GM21447 (cell line): ENCODE measurements at regions not wholly inside any gene's neighbourhood (a gene's known extent, or its start where the extent isn't known, plus 50 kb on each side); places are given as distances from the start of the nearest gene placed in this dataset.
"Not testable (repeated sequence)": the region's sequence is repeated elsewhere in the genome, so short reads cannot be mapped to it uniquely, and the experiment has no call there.

Experiments used
- ATAC-seq: cut with Tn5 transposase; IDR thresholded peaks from one replicate; pipeline ENCODE4 v1.9.1; 2021; ENCODE audit not compliant: unreplicated experiment

DNA sequence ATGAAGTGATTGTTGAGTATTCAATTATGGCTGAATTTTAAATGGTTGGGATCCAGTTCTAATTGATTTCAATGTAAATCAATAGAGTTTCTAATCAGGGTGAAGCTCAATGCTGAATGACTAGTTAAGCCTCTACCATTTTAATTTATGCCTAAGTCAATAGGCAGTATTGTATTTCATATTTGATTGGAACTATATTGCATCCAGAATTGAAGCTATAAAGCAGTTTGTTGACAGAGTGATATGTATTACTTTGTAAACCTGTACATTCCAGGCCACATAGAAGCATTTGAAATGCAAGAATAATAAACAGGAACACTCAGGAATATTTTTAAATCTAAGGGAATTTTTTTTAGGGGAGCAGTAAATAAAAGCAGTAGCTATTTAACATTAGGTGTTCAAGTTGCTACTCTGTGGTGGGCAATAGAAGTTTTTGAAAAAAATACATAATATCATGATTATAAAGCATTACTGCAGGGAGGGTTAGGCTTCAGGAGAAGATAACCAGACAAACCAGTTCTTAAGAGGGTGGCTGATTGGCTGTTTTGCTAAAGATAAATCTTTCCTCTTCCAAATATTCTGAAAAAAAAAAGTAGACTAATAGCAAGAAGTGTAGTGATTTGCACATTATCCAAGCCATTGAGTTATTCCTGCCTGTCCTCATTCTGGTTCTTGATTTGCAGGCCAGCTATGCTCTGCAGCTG lies 492.0 kb upstream of the MEF2C start:
- ATAC-seq, result no peak

DNA sequence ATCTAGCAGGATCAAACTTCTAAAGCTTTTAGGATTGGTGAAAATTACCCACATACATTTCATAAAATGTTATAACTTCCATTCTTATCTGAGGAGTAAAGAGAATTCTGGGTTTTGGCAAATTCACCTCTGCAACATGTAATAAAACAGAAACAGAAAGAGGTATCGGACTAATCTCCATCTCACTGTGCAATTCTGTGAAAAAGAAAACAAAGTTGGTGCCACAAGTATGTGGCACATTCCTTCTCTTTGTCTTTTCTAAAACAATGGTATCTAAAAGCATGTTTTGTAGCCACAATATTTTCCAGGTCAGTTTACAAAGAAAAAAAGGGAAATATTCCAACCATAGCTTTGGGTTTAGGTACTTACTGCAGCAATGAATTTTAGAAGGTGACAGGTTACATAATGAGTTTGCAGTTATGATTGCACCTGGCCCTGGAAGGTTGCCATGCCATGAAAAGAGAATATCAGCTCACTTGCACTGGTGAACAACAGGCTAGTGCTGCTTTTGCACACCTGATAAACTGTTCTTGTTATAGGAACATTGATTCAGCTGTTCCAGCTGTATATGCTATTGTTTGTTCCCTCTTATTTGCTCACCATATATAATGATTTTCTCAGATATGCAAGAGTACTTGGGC lies 491.3 kb upstream of the MEF2C start:
- peak; percentile 49 for ATAC-seq

DNA sequence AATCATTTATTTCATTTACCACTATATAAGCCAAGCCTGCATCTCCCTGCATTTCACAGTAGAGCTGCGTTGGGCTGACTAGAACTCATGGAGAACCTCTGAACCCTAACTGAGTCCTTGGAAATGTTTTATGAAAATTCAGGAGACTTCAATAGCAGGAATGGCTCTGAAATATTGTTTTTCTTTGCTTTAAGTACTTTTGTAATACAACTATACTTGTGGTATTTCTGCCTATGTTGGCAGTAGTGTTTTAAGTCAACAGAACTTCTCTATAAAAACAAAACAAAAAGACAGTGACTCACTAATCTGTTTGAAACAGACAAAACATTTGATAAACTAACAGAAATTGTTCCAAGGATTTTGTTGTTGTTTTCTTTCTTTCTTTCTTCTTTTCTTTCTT lies 489.2 kb upstream of the MEF2C start:
- no peak for ATAC-seq

DNA sequence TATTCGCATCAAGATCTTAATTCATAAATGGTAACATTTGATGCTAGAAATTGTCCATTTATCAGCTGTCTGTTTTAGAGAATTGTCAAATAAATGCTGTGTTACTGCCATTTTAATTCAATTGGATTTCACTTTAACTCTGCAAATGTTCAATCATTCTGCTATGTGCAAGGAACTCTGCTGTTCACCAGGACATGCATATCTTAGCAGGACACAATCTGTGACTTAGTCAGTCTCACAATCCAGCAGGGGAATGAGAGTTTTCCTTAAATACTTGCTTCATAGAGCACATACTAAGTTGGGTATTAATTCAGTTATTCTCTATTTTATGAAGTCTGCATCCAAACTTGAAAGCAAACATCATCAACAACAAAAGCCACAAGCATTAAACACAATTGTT lies 488.7 kb upstream of the MEF2C start:
- ATAC-seq, result no peak

DNA sequence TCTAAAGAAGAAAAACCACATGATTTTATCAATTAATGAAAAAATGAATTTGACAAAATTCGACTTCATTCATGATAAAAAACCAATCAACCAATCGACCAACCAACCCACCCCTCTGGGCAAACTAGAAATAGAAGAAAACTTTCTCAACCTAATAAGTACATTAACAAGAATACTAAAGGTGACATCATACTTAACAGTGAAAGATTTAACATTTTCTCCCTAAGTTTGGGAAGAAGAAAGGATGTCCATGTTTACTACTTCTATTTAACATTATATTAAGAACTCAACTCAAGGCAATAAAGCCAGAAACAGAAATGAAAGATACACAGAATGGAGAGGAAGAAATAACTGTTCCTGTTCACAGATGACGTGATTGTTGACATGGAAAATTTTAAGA lies 476.1 kb upstream of the MEF2C start:
- no peak for ATAC-seq

DNA sequence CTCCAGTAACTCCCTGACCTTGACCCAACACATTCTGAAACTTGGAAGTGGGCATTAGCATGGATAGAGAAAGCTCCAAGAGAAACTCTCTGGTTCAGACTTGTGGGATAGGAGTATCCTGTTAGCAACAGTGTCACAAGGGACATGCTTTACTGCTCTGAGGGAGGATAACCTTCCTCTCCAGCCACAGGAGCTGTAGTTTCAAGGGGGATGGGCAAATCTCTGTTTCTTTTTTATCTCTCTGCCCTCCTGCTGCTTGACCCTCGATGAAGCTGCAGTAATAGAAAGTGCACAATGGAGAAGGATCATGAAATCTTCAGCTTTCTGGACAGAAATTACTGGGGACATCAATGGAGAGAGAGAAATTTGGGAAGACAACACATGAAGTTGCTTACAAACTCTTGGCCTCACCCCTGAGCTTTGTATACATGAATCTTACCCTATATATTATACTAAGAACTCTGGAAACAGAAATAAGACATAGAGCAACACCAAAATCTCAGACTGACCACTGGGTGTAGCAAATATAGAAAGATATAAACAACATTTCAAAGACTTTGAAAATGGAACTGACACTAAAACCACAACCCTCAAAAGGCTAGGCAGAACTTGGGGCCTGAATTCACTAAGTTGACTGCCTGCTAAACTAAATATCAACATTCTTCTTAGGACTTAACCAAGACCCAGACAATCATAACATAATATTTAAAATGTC lies 471.0 kb upstream of the MEF2C start:
- peak; percentile 69 for ATAC-seq

DNA sequence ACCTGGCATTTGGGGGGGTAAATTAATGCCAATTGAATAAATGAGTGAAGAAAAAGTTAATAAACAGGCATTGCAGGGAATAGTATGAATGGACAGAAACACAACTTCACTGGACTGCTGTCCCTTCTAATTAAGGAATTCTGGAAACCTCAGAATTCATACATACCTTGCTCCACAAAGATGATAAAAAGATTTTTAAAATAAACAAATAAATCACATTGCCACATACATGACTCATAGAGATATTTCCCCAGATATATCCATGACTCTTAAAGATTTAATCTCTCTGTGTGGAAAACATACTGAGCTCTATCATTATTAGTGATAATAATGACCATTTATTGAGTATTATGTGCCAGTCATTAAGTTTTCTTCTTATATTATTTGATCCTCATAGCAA lies 469.0 kb upstream of the MEF2C start:
- no peak for ATAC-seq

DNA sequence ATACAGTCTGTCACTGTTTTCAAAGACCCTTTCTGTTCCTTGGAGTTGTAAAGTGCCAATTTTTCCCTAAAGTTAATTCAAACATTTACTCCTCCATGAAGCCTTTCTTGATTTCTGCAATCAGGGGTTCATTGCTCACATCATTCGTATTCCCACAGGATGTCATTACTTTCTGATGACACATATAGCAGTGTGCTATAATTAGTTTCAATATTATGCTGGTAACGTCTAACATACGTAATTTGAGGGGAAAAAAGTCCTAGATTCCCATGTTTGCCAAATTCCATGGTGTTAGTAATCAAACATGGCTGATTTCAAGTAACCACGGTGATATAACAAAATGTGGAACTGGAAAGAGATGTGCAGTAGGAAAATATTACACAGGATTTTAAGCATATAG lies 468.2 kb upstream of the MEF2C start:
- ATAC-seq, result no peak

DNA sequence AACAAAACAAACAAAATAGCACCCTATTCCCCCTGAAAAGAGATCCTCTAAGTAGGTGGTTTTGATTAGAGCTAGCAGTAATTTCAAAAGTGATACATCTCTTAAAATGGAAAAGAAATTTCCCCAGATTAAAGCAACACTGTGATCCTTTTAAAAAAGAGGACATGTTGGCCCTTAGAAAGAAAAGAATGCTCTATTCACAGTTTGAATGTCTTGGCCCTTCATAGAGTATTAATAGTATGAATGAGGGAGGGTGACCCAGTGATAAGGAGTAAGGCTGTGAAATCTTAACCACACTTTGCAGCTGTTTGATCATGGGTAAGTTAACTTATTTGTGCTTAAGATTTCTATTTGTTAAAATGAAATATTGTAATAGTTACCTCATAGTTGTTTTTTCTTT lies 467.7 kb upstream of the MEF2C start:
- ATAC-seq, result no peak

DNA sequence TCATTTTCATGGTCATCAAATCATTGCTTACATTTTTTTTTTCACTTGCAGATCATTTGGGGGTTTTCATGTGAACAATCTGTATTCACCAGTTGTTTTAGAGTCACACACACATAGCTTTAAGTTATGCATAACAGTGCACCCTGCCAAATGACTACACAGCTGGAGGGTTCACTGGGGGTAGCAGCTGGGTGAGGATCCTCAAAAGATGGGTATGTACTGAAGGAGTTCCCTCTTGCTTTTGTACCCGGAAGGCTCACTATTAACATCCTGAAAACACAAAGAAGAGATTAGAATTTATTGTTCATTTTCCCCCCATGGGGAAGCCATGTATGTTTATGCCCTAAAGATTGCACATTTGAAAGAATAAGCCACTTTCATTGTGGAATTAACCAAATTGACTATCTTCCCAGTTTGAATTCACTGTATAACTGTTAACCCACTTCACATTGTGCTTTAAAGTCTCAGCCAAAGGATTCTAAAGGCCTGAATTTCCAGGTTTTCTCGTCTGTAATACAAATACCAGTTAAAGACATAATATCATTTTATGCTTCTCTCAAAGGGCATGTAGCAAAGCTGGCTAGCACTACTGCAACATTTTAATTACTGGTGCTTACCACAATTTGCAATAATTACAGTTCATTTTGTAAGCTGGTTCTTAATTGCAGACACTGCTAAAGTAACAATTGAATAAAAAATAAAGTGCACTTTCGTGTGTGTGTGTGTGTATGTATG lies 466.4 kb upstream of the MEF2C start:
- no peak for ATAC-seq

DNA sequence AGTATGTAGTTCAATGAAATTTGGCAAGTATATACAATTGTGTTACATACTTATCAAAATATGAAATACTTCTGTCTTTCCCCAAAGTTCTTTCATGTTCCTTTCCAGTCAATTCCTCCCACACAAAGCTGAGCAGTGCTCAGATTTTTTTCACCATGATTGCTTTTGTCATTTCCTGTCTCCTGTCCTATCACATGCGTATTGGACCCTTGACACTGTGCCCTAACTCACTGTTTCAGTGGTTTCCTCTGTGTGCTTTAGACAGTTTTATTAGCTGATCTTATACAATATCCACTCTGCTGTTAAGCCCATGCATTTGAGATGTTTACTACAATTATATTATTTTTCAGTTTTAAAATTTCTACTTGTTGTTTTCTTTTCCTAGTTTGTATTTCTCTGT lies 463.6 kb upstream of the MEF2C start:
- no peak for ATAC-seq

DNA sequence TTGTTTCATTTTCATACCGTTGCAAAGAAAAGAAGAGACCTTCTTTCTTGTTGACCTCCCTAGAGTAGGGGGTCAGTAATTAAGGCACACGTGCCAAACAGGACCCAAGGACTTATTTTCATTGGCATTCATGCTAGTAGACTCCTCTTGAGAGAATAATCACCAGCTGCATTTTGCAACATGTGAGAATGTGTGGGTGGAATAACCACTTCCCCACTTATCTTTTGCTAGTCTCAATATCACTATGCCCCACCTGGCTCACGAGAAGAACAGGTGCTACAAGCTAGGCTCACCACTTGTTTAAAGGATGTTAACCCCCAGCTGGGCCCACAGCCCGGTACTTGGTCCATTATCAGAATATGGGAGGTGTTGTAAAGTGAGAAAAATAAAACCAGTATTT lies 460.7 kb upstream of the MEF2C start:
- ATAC-seq, result peak; percentile 88

DNA sequence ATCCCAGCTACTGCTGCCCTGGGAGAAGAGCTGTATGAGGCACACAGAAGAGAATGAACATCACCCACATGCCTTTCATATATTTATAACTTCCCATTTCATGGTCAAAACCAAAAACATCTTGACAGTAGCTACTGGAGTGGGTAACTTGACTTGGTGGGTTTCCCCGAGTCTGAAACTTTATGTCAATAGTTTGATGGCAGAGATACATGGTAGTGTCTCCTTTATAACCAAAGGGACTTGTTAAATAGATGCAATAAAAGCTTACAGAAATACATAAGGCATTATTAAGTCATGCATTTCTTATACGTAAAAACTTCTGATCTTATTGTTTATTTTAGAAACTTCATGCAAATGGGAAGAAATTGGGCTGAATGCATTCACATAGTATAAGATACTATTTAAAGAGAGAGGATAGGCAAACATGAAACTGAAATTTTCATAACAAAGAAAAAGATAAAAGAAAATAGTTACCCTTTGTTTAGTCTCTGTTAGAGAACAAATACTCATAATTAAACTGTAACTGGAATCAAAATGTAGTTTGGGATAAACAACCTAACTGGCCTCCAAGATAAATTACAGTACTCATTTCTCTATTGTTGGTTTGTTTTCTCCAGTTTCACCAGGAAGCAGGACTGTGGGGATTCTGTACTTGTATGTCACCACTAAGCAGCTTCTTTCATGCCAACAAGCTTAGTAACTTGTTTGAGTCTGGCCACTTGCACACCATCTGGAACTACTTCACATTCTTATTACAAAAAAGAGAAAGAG lies 459.3 kb upstream of the MEF2C start:
- peak; percentile 33 for ATAC-seq

DNA sequence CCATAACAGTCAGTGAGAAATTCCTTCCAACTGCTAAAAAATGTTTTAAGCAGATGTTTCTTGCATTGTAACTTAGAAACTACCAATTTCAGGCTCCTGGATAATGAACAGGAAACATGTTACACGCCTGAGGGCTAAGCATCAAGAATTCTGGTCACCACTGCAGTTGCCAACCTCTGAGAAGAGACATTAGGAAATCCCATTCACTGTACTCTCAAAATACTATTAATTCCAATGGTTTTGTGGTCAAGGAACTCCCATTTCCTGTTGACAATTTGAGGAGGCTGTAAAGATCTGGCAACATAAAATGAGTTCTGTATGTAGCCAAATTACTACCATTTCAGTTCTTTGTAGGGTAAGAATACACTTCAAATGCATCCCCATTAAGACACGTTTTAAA lies 456.0 kb upstream of the MEF2C start:
- ATAC-seq, result no peak

DNA sequence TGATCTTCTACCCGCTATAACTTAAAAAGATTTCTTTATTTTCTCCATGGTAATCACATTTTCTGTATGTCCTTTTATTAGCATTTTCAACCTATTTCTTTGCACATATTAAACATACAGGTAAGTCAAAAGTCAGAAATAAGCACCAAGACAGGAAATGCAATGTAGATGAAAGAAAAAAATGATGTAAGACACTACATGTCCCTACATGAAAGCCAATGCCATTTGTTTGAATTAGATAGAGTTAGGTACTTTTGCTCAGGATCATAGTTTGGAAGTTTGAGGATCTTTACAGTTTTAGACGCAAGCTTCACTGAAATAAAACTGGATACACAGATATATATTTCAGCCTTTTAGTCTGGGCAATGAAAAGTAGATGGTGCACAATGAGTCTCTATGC lies 453.1 kb upstream of the MEF2C start:
- no peak for ATAC-seq

DNA sequence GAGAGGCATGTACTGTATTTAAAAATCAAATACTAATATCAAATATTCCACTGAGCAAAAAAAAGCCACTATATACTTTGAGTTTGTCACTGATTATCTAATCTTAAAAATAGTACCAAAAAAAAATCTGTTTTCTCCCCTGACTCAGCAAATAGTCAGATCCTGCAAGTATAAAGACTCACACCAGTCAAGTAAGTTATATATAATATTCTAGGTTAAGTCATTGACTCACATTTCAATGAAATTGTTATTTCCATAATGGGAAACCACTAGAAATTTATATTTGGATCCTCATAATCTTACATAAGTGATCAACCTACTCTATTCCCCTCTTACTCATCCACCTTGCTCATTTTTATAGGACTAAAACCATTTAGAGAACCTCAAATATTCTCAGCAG lies 447.2 kb upstream of the MEF2C start:
- no peak for ATAC-seq

DNA sequence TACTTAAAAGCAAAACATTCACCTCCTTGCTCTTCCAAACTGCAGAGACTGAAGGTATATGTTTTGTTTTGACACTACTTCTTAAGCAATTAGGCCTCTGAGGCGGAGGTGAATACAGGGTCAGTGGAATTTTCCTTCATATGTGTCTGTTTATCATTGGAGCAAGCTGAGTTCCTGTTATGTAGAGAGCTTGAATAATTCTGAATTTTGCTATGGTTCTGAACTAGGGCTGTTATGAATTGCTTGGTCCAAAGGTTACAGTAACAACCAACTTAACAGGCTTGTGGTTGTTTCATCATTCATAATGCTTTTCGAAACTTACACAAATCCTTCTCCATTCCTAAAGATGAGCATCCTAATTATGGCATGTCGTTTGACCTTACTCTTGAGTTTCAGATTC lies 444.6 kb upstream of the MEF2C start:
- ATAC-seq, result no peak

DNA sequence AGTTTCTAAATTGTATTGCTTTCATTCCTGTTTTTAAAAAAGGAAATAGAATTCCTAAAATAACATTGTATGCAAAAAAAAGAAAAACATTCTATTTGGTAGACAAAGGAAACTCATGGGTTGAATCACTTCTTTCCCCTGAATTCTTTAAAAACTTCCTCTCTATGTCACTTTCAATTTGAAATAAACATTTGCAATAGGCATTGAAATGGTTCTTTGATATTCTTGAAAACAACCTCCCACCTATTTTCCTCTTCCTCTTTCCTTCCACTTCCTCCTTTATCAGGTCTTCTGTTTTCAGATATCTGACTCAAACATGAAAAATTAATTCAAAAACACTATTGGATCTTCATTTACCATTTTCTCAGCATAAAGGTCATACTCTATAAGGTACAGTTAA lies 442.0 kb upstream of the MEF2C start:
- no peak for ATAC-seq

DNA sequence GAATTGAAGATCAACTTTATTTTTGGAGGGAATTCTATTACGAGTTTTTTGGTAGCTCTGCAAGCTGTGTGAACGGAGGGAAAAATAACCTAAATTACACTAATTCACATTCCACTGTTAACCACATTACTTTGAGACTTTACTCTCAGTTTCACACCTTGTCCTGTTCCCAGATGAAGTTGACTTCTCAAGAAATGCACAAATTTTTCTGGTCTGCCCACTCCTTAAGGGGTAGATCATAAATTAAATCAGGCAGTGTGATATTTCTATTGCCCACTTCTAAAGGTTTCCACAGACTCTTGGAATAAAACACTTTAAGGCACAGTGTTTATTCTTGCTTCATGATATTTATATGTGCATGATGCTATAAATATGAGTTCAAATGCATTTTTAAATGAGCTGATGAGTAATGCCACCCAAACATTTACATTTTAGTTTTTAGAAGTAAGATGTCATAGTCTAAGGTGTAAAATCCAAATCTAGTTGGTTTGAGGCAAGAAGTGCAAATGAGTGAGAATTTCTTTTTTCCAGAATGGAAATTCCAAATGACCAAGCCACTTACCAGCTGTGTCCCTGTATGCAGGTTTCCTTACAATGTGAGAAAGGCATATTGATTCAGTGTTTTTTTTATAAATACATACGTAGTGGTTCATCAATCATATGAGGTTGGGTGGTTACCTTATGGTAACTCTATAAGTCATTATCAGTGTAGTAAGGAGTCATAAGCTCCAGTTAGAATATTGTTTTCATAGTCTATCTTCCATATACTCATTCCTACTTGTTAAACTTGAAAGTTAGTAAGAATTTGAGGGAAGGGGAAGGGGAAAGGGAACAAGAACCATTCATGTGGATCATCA lies 437.7 kb upstream of the MEF2C start:
- no peak for ATAC-seq

DNA sequence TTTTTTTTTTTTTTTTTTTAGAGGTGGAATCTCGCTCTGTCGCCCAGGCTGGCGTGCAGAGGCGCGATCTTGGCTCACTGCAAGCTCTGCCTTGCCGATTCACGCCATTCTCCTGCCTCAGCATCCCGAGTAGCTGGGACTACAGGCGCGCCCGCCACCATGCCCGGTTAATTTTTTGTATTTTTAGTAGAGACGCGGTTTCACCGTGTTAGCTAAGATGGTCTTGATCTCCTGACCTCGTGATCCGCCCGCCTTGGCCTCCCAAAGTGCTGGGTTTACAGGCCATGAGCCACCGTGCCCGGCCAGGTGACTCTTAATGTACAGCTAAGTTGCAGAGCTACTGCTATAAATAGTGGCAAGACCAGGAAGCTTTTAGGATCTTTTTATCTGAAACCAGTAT lies 434.9 kb upstream of the MEF2C start:
- not testable (repeated sequence) for ATAC-seq
